Activated CD4-positive, alpha-beta T cell treated with anti-CD3 and anti-CD28 coated beads, Interleukin-2, Interleukin-4, amounts not matched to agents 100 ng/mL and 50 ng/mL, durations not matched to agents 16 hours and 8 hours (primary cell): ENCODE measurements at regions not wholly inside any gene's neighbourhood (a gene's known extent, or its start where the extent isn't known, plus 50 kb on each side); places are given as distances from the start of the nearest gene placed in this dataset.
A peak's percentile ranks its signal among the peaks of the same experiment; 100 is the strongest.
"Not testable (repeated sequence)": the region's sequence is repeated elsewhere in the genome, so short reads cannot be mapped to it uniquely, and the experiment has no call there.

Experiments
- DNase-seq: peaks from one replicate; pipeline ENCODE4 v3.0.0-alpha.2; 2020; ENCODE audit warnings: low spot score

GRCh38 chr3:34056951-34057390, 258.5 kb downstream of the PDCD6IP start:
- peak; percentile 82 for DNase-seq

GRCh38 chr3:34060995-34061394, 262.6 kb downstream of the PDCD6IP start:
- DNase-seq, result not testable (repeated sequence)

DNA sequence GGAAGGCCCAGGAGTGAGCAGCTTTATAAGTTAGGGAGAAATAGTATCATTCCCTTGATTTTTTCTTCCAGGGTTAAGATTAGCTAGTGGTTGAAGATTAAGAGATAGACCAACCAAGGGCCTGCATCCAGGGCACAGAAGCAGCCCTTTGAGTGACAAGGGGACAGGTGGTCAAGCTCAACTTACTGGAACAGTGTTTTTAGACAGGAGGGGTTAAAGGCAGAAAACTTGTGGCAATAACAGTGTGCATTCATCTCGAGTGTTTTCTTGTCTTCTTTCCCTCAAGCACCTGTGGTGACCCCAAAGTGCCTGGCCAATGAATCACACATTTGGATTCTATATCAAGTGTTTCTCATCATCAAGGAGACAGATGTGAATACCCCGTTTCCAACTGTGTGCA, 267.5 kb downstream of the PDCD6IP start:
- no peak for DNase-seq

GRCh38 chr3:34066328-34066727, 267.9 kb downstream of the PDCD6IP start:
- DNase-seq, result no peak

DNA sequence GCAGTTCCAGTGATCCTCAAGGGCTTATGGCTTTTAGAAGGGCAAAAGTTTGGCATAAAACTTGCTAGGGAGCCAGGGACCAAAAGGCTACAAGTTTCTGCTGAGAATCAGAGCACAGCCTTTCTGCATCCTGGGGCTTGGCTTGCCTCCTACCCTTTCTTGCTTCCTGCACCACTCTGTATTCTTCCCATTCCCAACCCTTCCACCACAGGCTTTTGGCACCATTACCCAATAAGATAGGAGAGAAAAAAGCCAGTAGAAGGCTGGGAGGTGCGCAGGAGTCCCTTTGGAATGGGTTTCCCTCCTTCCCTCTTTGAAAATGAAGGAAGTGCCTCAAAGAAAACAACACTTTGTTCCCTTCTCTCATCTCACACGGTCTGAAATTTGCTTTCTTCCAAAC, 268.6 kb downstream of the PDCD6IP start:
- no peak for DNase-seq

DNA sequence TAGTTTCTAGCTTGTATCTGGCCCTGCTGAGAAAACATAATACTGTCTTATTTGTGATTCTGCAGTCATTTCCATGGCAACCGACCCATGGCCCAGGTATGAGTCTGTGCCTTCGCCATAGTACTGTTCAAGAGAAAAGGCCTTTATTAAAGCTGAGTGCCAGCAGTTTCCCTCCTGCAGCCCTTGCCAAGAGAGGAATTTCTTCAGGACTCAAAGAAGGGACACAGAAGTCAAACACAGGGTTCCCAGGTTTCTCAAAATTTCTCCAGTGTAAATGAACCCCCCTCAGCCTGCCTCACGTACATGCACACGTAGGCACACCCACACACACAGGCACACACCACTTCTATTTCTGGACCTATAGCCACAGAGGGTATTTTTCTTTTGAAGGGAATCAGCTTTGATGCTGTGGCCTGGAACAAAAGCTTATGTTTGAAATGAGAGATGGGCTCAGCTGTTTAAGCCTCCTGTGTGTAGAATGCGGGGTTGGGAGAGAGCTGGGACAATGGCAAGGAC, 269.2 kb downstream of the PDCD6IP start:
- no peak for DNase-seq

- no peak for DNase-seq
These were observed 270.1 kb downstream of the PDCD6IP start for GRCh38 chr3:34068505-34068904.

GRCh38 chr3:34070831-34071585, 272.6 kb downstream of the PDCD6IP start:
- peak; percentile 49 for DNase-seq

DNA sequence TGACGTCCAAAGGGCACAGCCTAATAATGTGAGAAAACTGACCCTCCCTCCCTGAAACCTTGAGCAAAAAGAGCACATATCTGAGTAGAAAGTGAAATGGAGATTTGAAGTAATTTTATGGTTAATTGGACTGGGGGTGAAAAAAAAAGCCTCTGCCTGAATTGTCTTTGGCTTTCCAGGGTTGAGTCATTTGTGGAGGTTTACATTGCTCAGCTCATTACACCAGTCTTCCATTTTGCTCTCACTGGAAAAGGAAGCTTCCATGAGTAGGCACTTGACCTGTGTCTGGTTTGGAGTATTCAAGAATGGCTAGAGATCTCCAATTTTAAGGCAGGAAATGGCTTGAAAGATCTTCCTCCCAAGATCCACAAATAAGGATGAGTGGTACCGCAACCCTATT, 273.9 kb downstream of the PDCD6IP start:
- DNase-seq, result no peak

DNA sequence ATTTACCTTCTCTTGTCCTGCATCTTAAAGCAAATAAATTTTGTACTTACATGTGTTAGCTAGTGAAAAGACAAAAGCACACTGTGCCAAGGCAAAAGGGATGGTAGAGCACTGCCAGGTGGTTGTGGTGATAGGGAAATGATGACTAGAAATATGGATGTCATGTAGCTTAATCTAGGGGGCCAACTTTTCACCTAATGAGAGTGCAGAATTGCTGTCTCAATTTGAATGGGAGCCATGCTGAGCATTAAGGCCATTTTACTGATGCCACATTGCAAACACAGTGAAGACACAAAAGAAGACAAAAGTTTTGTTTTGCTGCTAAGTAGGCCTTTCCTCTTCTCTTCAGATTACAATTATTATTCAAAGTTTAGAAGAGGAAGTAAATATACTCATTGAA, 274.7 kb downstream of the PDCD6IP start:
- no peak for DNase-seq

GRCh38 chr3:34073961-34074360, 275.5 kb downstream of the PDCD6IP start:
- DNase-seq, result no peak

GRCh38 chr3:34075975-34076374, 277.5 kb downstream of the PDCD6IP start:
- DNase-seq, result no peak

DNA sequence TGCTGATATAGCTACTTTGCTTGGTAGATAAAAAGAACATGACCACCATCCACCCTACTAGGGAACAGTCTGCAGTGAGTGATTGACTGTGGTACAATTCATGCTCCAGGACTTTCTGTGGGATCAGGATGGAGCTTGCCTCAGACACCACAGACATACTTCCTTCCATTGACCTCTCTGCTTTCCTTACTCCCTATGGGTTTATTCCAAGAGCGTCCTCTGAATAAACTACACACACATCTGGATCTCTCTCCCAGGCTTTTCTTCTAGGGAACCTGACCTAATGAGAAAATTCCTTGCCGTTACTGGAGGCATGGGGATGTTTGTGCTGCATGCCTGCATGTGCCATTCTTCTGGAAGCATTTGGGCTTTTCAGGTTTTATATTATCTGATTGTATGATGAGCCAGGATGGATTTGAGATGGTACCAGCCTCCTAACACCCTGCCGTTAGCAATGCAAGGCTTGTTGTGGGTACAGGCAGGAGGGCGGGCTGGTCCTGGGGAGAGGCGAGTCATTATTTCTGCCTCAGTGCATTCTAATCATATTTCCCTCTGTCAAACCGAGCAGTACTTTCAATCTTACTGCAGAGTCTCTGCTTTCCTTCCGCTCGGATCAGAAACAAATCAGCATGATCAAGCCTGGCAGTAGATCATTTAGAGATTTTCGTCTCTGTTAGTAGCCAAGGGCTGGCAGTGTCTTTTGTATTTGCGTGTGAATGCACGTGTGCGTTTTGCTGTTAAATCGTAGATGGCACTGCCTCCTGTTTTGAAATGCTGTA, 279.2 kb downstream of the PDCD6IP start:
- no peak for DNase-seq

DNA sequence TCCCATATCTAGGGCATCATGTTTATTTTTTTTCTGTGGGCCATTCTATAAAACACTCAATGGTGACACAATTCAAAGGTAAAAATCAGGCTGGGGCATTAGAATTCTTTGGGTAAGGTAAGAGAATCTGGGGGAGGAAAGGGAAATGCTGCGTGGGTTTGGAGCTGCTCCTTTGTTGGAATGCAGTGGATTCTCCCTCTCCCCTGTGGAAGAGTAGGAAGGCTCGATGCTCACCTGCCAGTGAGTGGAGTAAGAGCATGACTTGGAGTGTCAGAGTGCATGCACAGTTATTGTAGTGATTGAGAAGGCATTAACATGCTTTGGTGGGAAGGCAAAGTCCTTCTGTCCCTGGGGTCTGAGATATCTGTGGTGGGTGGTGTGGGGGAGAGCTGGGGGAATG, 280.0 kb downstream of the PDCD6IP start:
- DNase-seq, result no peak

DNA sequence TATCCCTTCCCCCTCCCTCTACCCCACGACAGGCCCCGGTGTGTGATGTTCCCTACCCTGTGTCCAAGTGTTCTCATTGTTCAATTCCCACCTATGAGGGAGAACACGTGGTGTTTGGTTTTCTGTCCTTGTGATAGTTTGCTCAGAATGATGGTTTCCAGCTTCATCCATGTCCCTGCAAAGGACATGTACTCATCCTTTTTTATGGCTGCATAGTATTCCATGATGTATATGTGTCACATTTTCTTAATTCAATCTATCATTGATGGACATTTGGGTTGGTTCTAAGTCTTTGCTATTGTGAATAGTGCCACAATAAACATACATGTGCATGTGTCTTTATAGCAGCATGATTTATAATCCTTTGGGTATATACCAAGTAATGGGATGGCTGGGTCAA, 281.4 kb downstream of the PDCD6IP start:
- not testable (repeated sequence) for DNase-seq

DNA sequence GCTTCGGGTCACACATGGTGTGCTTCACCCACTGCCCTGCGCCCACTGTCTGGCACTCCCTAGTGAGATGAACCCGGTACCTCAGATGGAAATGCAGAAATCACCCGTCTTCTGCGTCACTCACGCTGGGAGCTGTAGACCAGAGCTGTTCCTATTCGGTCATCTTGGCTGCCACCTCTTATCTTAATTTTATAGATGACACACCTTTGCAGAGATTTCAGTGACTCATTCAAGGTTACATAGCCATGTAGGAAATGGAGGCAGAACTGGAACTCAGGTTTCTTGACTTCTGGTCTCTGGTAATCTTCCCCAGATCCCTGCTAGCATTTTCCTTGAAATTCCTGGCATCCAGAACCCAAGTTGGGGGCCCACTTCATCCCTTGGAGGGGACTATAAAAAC, 291.9 kb downstream of the PDCD6IP start:
- not testable (repeated sequence) for DNase-seq

DNA sequence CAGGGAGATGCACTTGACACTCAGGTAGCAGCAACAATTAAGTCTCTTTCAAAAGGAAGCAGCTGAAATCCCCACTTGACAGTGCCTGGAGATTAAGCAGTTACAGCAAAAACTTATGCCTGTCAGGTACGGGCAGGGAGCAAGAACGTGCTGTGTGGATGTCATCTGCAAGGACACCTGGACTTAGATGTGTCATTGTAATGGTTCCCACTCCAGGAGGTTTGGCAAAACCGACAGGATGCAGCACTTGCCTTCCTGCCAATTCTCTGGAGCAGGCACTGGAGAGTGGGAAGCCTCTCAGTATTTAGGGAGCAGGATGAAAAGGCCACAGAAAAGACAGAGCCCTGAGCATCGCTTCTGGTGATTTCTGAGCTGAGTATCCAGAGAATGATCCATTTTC, 292.4 kb downstream of the PDCD6IP start:
- no peak for DNase-seq

- not testable (repeated sequence) for DNase-seq
These were observed 295.9 kb downstream of the PDCD6IP start for GRCh38 chr3:34094280-34094679.

DNA sequence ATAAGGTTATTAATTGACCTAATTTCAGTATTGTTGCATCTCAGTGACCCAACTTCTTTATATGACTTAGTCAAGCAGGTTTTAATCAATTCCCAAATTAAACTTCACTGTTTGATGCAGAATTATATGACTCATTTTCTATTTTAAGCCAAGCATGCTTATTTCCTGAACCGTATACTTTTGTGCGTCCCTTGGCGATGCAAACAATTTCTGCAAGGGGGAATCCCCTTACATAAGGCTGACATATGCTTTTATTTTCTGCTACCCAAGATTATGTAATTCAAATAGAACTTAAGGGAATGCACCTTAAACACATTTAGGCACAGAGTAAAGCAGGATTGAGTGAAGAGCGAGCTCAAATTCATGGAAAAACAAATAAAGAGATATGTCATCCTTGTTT, 303.9 kb downstream of the PDCD6IP start:
- no peak for DNase-seq

DNA sequence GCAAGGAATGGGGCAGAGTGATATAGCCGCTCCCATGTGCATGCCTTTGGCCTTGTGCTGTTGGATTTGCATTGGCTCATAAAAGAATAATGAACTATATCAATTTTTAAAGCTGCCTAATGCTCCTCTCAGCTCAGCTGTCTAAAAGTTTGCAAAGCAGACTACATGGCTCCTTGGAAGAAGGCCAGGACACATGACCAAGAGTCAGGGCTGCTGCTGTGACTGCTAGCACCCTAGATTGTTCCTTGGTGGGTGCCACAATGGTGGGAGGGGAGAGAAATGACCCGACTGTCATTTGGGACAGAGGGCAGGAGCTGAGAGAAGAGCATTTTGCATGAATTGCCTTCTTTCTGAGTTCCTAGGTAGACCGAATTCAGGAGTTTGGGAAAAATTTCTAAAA, 307.9 kb downstream of the PDCD6IP start:
- DNase-seq, result no peak

- DNase-seq, result peak; percentile 39
These were observed 308.4 kb downstream of the PDCD6IP start for GRCh38 chr3:34106879-34107278.

- no peak for DNase-seq
These were observed 309.2 kb downstream of the PDCD6IP start for GRCh38 chr3:34107669-34108068.

- no peak for DNase-seq
These were observed 310.6 kb downstream of the PDCD6IP start for GRCh38 chr3:34109021-34109420.
